NB4 (cell line): ENCODE measurements at regions not wholly inside any gene's neighbourhood (a gene's known extent, or its start where the extent isn't known, plus 50 kb on each side); places are given as distances from the start of the nearest gene placed in this dataset.

Source experiments
- DNase-seq: peaks from one replicate; pipeline ENCODE4 v3.0.0; 2010; ENCODE audit warnings: low read depth
- H3K4me3 ChIP-seq: one replicate; pipeline ENCODE4 v1.5.1; 2011; ENCODE audit warnings: mild to moderate bottlenecking, low read depth, low read length, moderate library complexity
- MYC ChIP-seq: IDR thresholded peaks from 2 replicates; pipeline ENCODE4 v1.6.1; 2011; ENCODE audit warnings: low read depth, low read length
- POLR2A ChIP-seq: IDR thresholded peaks from 2 replicates; pipeline ENCODE4 v1.6.1; 2011; ENCODE audit warnings: mild to moderate bottlenecking; ENCODE audit not compliant: insufficient read length; ENCODE audit errors: extremely low read depth
- TF ChIP-seq, protein P1 (sequence below): IDR thresholded peaks from 2 replicates; pipeline ENCODE4 v1.6.1; 2011; ENCODE audit warnings: low read depth, low read length
- TF ChIP-seq, protein P2 (sequence below): IDR thresholded peaks from one replicate; pipeline ENCODE4 v1.5.1; 2012; ENCODE audit warnings: low read depth, low read length

DNA sequence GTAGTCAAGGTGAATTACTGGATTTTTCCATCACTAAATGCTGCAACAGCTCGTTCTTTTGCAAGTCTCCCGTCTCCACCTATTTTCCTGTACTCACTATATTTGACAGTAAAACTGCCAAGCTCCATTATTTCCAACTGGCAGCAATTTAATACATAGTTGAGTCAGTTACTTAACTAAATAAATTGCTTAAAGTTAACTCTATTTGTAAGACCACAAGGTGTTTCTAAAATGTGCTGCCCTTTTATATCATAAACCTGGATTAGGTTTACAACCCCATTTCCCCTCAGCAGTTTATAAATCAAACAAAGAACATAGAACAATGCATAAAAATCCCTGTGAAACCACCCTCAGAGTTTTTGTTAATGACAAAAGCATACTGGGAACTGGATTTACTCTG is 211.4 kb upstream of the DPH6 start:
- TF ChIP-seq, protein P1, sequence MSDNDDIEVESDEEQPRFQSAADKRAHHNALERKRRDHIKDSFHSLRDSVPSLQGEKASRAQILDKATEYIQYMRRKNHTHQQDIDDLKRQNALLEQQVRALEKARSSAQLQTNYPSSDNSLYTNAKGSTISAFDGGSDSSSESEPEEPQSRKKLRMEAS: no peak
- TF ChIP-seq, protein P2, sequence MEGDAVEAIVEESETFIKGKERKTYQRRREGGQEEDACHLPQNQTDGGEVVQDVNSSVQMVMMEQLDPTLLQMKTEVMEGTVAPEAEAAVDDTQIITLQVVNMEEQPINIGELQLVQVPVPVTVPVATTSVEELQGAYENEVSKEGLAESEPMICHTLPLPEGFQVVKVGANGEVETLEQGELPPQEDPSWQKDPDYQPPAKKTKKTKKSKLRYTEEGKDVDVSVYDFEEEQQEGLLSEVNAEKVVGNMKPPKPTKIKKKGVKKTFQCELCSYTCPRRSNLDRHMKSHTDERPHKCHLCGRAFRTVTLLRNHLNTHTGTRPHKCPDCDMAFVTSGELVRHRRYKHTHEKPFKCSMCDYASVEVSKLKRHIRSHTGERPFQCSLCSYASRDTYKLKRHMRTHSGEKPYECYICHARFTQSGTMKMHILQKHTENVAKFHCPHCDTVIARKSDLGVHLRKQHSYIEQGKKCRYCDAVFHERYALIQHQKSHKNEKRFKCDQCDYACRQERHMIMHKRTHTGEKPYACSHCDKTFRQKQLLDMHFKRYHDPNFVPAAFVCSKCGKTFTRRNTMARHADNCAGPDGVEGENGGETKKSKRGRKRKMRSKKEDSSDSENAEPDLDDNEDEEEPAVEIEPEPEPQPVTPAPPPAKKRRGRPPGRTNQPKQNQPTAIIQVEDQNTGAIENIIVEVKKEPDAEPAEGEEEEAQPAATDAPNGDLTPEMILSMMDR: no peak
- TF ChIP-seq MYC: no peak
- TF ChIP-seq POLR2A: no peak
- DNase-seq: no peak
- no peak overlapping the region for H3K4me3 ChIP-seq

GRCh38 chr15:35757765-35758164 is 211.8 kb upstream of the DPH6 start:
- DNase-seq: no peak
- no peak overlapping the region for H3K4me3 ChIP-seq
- TF ChIP-seq POLR2A: no peak
- TF ChIP-seq, protein P2: no peak
- TF ChIP-seq, protein P1: no peak
- TF ChIP-seq MYC: no peak

- no peak overlapping the region for H3K4me3 ChIP-seq
- no peak for DNase-seq
- TF ChIP-seq, protein P1: no peak
- no peak for TF ChIP-seq POLR2A
- TF ChIP-seq MYC: no peak
- TF ChIP-seq, protein P2: no peak
These were observed 218.9 kb upstream of the DPH6 start for GRCh38 chr15:35764661-35765519.

DNA sequence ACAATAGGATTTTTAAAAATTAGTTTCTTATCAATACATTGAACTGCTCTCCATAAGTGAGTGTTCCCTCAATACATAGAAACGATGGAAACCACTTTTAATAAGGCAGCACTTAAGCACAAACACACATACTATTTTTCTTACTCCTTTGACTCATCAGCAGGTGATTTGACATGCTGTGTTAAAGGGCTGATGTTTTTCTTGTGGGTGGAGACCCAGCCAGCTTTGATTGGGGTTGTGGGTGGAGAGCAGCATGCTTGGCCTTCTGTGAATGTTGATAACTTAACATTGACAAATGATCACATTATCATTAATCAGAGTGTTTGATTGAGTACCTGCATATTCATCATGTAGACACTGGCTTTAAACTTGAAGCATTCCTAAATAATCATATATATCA is 223.0 kb upstream of the DPH6 start:
- DNase-seq: no peak
- no peak overlapping the region for H3K4me3 ChIP-seq
- no peak for TF ChIP-seq MYC
- TF ChIP-seq, protein P2: no peak
- TF ChIP-seq, protein P1: no peak
- no peak for TF ChIP-seq POLR2A

GRCh38 chr15:35769656-35770055 is 223.7 kb upstream of the DPH6 start:
- DNase-seq: no peak
- H3K4me3 ChIP-seq: no peak overlapping the region
- TF ChIP-seq, protein P2: no peak
- TF ChIP-seq, protein P1: no peak
- TF ChIP-seq POLR2A (no peak), MYC (no peak)
